ENCODE measurements at regions not wholly inside any gene's neighbourhood (a gene's known extent, or its start where the extent isn't known, plus 50 kb on each side); places are given as distances from the start of the nearest gene placed in this dataset.

- no peak for DNase-seq (ENCODE audit: low read depth)
- TF ChIP-seq CTCF (IDR thresholded peaks at IDR 0.05; ENCODE audit: low read depth, low read length, missing control alignments), result no peak
- H3K4me3 ChIP-seq (ENCODE audit: low read depth, low read length), result no peak overlapping the region
- in situ Hi-C loops (cut with HindIII; ENCODE audit: low sequenced_read_pairs), result no loop called here
Observed at GRCh38 chr21:31531967-31532366, 127.5 kb upstream of the SOD1 start.

GRCh38 chr21:31530897-31531705, 128.4 kb upstream of the SOD1 start:
- no peak overlapping the region for H3K4me3 ChIP-seq (ENCODE audit: low read depth, low read length)
- in situ Hi-C loops (cut with HindIII; ENCODE audit: low sequenced_read_pairs), result no loop called here
- no peak for TF ChIP-seq CTCF (IDR thresholded peaks at IDR 0.05; ENCODE audit: low read depth, low read length, missing control alignments)
- peak; percentile 68 for DNase-seq (ENCODE audit: low read depth)

GRCh38 chr21:31530364-31530763, 129.1 kb upstream of the SOD1 start:
- H3K4me3 ChIP-seq (ENCODE audit: low read depth, low read length), result no peak overlapping the region
- no peak for DNase-seq (ENCODE audit: low read depth)
- in situ Hi-C loops (cut with HindIII; ENCODE audit: low sequenced_read_pairs), result no loop called here
- TF ChIP-seq CTCF (IDR thresholded peaks at IDR 0.05; ENCODE audit: low read depth, low read length, missing control alignments), result no peak

GRCh38 chr21:31529406-31529805, 130.1 kb upstream of the SOD1 start:
- no peak overlapping the region for H3K4me3 ChIP-seq (ENCODE audit: low read depth, low read length)
- no peak for DNase-seq (ENCODE audit: low read depth)
- in situ Hi-C loops (cut with HindIII; ENCODE audit: low sequenced_read_pairs), result no loop called here
- TF ChIP-seq CTCF (IDR thresholded peaks at IDR 0.05; ENCODE audit: low read depth, low read length, missing control alignments), result no peak

GRCh38 chr21:31526040-31526439, 133.5 kb upstream of the SOD1 start:
- in situ Hi-C loops (cut with HindIII; ENCODE audit: low sequenced_read_pairs), result no loop called here
- H3K4me3 ChIP-seq (ENCODE audit: low read depth, low read length), result no peak overlapping the region
- no peak for DNase-seq (ENCODE audit: low read depth)
- no peak for TF ChIP-seq CTCF (IDR thresholded peaks at IDR 0.05; ENCODE audit: low read depth, low read length, missing control alignments)

GRCh38 chr21:31524140-31524539, 135.4 kb upstream of the SOD1 start:
- no peak for TF ChIP-seq CTCF (IDR thresholded peaks at IDR 0.05; ENCODE audit: low read depth, low read length, missing control alignments)

More at GRCh38 chr21:31524140-31524539, 135.4 kb upstream of the SOD1 start:
- no peak overlapping the region for H3K4me3 ChIP-seq (ENCODE audit: low read depth, low read length)
- in situ Hi-C loops (cut with HindIII; ENCODE audit: low sequenced_read_pairs), result loop anchor here (5.0 kb wide), 1 partner anchor 37 kb away; no protein-coding TSS in a partner anchor
- DNase-seq (ENCODE audit: low read depth), result no peak

Data from astrocyte of the cerebellum (primary cell).